OCI-LY7 (cell line): ENCODE measurements at regions not wholly inside any gene's neighbourhood (a gene's known extent, or its start where the extent isn't known, plus 50 kb on each side); places are given as distances from the start of the nearest gene placed in this dataset.

ENCODE experiments used
- BruUV-seq: library from RNA; stranded (reverse); fragments of 400-500 nt; replicated peaks from 2 replicates; lab custom pipeline; 2021; lab: Mats Ljungman, UMichigan
- CTCF ChIA-PET: fragments of 300-600 bp; sonication (Branson Sonifier 250); formaldehyde crosslinking; loops from one replicate; lab custom pipeline; 2022; ENCODE audit warnings: antibody characterized with exemption; ENCODE audit not compliant: unreplicated experiment; lab: Charles Lee
- POLR2A ChIA-PET: fragments of 300-600 bp; sonication (Branson Sonifier 250); formaldehyde crosslinking; loops from one replicate; lab custom pipeline; 2022; ENCODE audit warnings: antibody characterized with exemption; lab: Charles Lee
- DNase-seq: peaks from one replicate; pipeline ENCODE4 v3.0.0-alpha.2; 2015; ENCODE audit warnings: low spot score
- H2AFZ ChIP-seq: fragments of 200-600 bp; sonication (generic), shearing (Covaris generic); 2 replicates; pipeline ENCODE4 v1.6.1; 2014; ENCODE audit warnings: mild to moderate bottlenecking, antibody characterized with exemption, low read length, moderate library complexity
- H3K27ac ChIP-seq: fragments of 200-600 bp; sonication (generic); 2 replicates; pipeline ENCODE4 v1.5.1; 2014; ENCODE audit warnings: mixed run types, low read depth, mild to moderate bottlenecking, moderate library complexity, low read length, inconsistent platforms; ENCODE audit not compliant: poor library complexity, severe bottlenecking
- H3K36me3 ChIP-seq: fragments of 200-600 bp; sonication (generic); 2 replicates; pipeline ENCODE4 v1.6.1; 2014; ENCODE audit warnings: mild to moderate bottlenecking, antibody characterized with exemption, low read length, moderate library complexity, mixed read lengths; ENCODE audit not compliant: insufficient read depth
- H3K4me1 ChIP-seq: fragments of 200-600 bp; sonication (generic); 2 replicates; pipeline ENCODE4 v1.5.1; 2014; ENCODE audit warnings: mild to moderate bottlenecking, low read length; ENCODE audit not compliant: insufficient read depth, poor library complexity, severe bottlenecking
- H3K4me2 ChIP-seq: fragments of 200-600 bp; sonication (generic); 2 replicates; pipeline ENCODE4 v1.6.1; 2014; ENCODE audit warnings: mild to moderate bottlenecking, low read length
- H3K4me3 ChIP-seq: fragments of 200-600 bp; sonication (generic); 2 replicates; pipeline ENCODE4 v1.5.1; 2014; ENCODE audit warnings: mild to moderate bottlenecking, low read depth, low read length; ENCODE audit not compliant: poor library complexity, severe bottlenecking
- H3K79me2 ChIP-seq: fragments of 200-600 bp; sonication (generic); 2 replicates; pipeline ENCODE4 v1.6.1; 2016; ENCODE audit warnings: low read depth, mild to moderate bottlenecking, low read length, moderate library complexity, mixed read lengths; ENCODE audit not compliant: insufficient read depth
- H3K9me2 ChIP-seq: fragments of 200-600 bp; sonication (generic); 2 replicates; pipeline ENCODE4 v1.6.1; 2016; ENCODE audit warnings: mild to moderate bottlenecking, low read length, mixed read lengths; ENCODE audit not compliant: insufficient read depth
- H3K9me3 ChIP-seq: fragments of 200-600 bp; sonication (generic); 2 replicates; pipeline ENCODE4 v1.6.1; 2014; ENCODE audit warnings: mild to moderate bottlenecking, mixed run types, low read length, mixed read lengths
- H4K20me1 ChIP-seq: fragments of 200-600 bp; sonication (generic); 2 replicates; pipeline ENCODE4 v1.6.1; 2014; ENCODE audit warnings: mild to moderate bottlenecking, antibody characterized with exemption, low read length, moderate library complexity, mixed read lengths; ENCODE audit not compliant: insufficient read depth
- CTCF ChIP-seq: fragments of 200-600 bp; sonication (generic); conservative IDR thresholded peaks from 2 replicates; pipeline ENCODE4 v1.5.1; 2014; ENCODE audit warnings: mild to moderate bottlenecking, antibody characterized with exemption, low read length, moderate library complexity, mixed read lengths
- EZH2phosphoT487 ChIP-seq: fragments of 200-600 bp; sonication (generic); IDR thresholded peaks from 2 replicates; pipeline ENCODE4 v1.6.1; 2018; ENCODE audit warnings: low read depth, borderline replicate concordance, mild to moderate bottlenecking, mixed run types, antibody characterized with exemption, low read length, moderate library complexity, mixed read lengths
- intact Hi-C: fragments of 100-400 bp; cut with micrococcal nuclease; formaldehyde crosslinking; loops from one replicate; pipeline ENCODE4 v1.10.0; 2022; ENCODE audit not compliant: unreplicated experiment

- no peaks in the 10 kb centered on the region for H4K20me1 ChIP-seq
- TF ChIP-seq EZH2phosphoT487 = no peak
- no peak for TF ChIP-seq CTCF
- H3K9me3 ChIP-seq = no peaks in the 10 kb centered on the region
- POLR2A ChIA-PET = interaction anchor here (0.7 kb wide), 3 partner anchors 9 to 496 kb away, joined by 3 read pairs; no protein-coding TSS in a partner anchor
- BruUV-seq = no TSS peak
- H3K4me1 ChIP-seq = no peaks in the 10 kb centered on the region
- no peaks in the 10 kb centered on the region for H3K36me3 ChIP-seq
- no peaks in the 10 kb centered on the region for H3K9me2 ChIP-seq
- no peak overlapping the region for H2AFZ ChIP-seq
- no peak overlapping the region for H3K4me2 ChIP-seq
- no peaks in the 10 kb centered on the region for H3K79me2 ChIP-seq
- CTCF ChIA-PET = no interaction called here
- H3K27ac ChIP-seq = no peak overlapping the region
- H3K4me3 ChIP-seq = no peak overlapping the region
- DNase-seq = no peak
- intact Hi-C loops = no loop called here
Observed at GRCh38 chr6:141445928-141446628, 686.6 kb upstream of the GJE1 start.

DNA sequence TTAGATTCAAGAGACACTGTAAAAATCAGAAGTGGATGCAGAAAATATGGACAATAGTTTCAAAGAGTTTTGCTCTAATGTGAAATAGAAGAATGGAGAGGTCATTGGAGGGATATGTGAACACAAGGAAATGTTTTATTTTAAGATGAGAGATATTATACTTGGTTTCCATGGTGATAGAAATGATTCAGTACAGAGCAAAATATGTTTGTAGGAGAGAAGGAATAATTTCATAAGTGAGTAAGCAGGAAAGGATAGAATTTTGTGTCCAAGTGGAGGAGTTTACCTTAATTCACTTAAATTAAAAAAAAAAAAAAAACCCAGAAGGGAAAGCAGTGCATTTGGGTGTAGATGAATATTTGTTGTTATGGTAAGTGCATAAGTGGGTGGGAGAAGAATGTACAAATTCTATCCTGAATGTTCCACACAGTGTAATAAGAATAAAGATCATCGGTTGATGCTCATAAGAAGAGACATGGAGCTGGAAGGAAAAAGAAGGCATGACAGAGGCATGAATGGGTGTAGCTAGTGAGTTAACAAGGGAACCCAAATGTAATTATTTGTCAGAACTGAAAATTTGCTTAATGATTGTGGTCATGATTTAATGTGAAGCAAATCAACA, 688.9 kb upstream of the GJE1 start:
- BruUV-seq = no TSS peak
- Histone ChIP-seq H2AFZ (no peak overlapping the region), H3K9me3 (no peaks in the 10 kb centered on the region), H3K9me2 (no peaks in the 10 kb centered on the region), H3K4me1 (no peaks in the 10 kb centered on the region), H4K20me1 (no peaks in the 10 kb centered on the region), H3K4me3 (no peak overlapping the region), H3K27ac (no peak overlapping the region), H3K4me2 (no peak overlapping the region), H3K36me3 (no peaks in the 10 kb centered on the region), H3K79me2 (no peaks in the 10 kb centered on the region)
- ChIA-PET CTCF (no interaction called here), POLR2A (no interaction called here)
- no peak for DNase-seq
- intact Hi-C loops = no loop called here
- TF ChIP-seq EZH2phosphoT487 = no peak
- no peak for TF ChIP-seq CTCF

- BruUV-seq = no TSS peak
- H2AFZ ChIP-seq = no peak overlapping the region
- intact Hi-C loops = no loop called here
Observed at GRCh38 chr6:141443032-141443431, 689.7 kb upstream of the GJE1 start.

More at GRCh38 chr6:141443032-141443431, 689.7 kb upstream of the GJE1 start:
- H3K4me2 ChIP-seq = no peak overlapping the region
- no peaks in the 10 kb centered on the region for H3K36me3 ChIP-seq
- H3K9me3 ChIP-seq = no peaks in the 10 kb centered on the region
- no peak for DNase-seq
- TF ChIP-seq EZH2phosphoT487 = no peak
- no peak for TF ChIP-seq CTCF
- H3K4me1 ChIP-seq = no peaks in the 10 kb centered on the region
- H3K79me2 ChIP-seq = no peaks in the 10 kb centered on the region
- H3K9me2 ChIP-seq = no peaks in the 10 kb centered on the region
- POLR2A ChIA-PET = interaction anchor here (1.2 kb wide), 1 partner anchor 40 kb away, joined by 3 read pairs; no protein-coding TSS in a partner anchor
- H4K20me1 ChIP-seq = no peaks in the 10 kb centered on the region
- H3K4me3 ChIP-seq = no peak overlapping the region
- CTCF ChIA-PET = no interaction called here
- no peak overlapping the region for H3K27ac ChIP-seq
